Colonic mucosa (tissue), 4 donors: ENCODE measurements at regions not wholly inside any gene's neighbourhood (a gene's known extent, or its start where the extent isn't known, plus 50 kb on each side); places are given as distances from the start of the nearest gene placed in this dataset.
"Not testable (repeated sequence)": the region's sequence is repeated elsewhere in the genome, so short reads cannot be mapped to it uniquely, and the experiment has no call there.

Experiments
- DNase-seq: peaks from one replicate; pipeline ENCODE4 v3.0.0-alpha.2; 2020
- H3K27ac ChIP-seq: fragments of 200-600 bp; one replicate; pipeline ENCODE4 v1.8.0; 2021
- H3K27me3 ChIP-seq: fragments of 200-600 bp; one replicate; pipeline ENCODE4 v1.8.0; 2021
- H3K36me3 ChIP-seq: fragments of 200-600 bp; one replicate; pipeline ENCODE4 v1.8.0; 2021
- H3K4me1 ChIP-seq: fragments of 200-600 bp; one replicate; pipeline ENCODE4 v1.8.0; 2021; ENCODE audit warnings: mild to moderate bottlenecking
- H3K4me3 ChIP-seq: fragments of 200-600 bp; one replicate; pipeline ENCODE4 v1.8.0; 2021
- H3K9ac ChIP-seq, 2 donors: one replicate each; pipeline ENCODE4 v1.7.0; 2013; ENCODE audit warnings: control low read depth in 2 of 2, low read depth in 2 of 2, low read length in 2 of 2
- H3K9me3 ChIP-seq: fragments of 200-600 bp; one replicate; pipeline ENCODE4 v1.8.0; 2021
- CTCF ChIP-seq: fragments of 200-600 bp; IDR thresholded peaks from one replicate; pipeline ENCODE4 v1.8.0; 2022; ENCODE audit warnings: antibody characterized with exemption, mild to moderate bottlenecking
- intact Hi-C: fragments of 100-400 bp; cut with DNase I; formaldehyde crosslinking; loops from one replicate; pipeline ENCODE4 v1.14.1; 2022
- donor health status: healthy.
- donor health status: DM: no; HTN: no; CAD: no.
- donor health status: DM: no; HTN: no; CAD: no.

- no peak overlapping the region for H3K27ac ChIP-seq
- H3K36me3 ChIP-seq: no peaks in the 10 kb centered on the region
- no peak overlapping the region for H3K4me3 ChIP-seq
- no peaks in the 10 kb centered on the region for H3K9me3 ChIP-seq
- no peaks in the 10 kb centered on the region for H3K27me3 ChIP-seq
- no peak for DNase-seq
- no peaks in the 10 kb centered on the region for H3K4me1 ChIP-seq
- intact Hi-C loops: no loop called here
- H3K9ac ChIP-seq: no peak overlapping the region
- no peak for TF ChIP-seq CTCF
Measured at GRCh38 chr11:135015966-135016365, 603.9 kb upstream of the B3GAT1 start.

- DNase-seq, H3K36me3 ChIP-seq, H3K9ac ChIP-seq, H3K4me3 ChIP-seq, H3K4me1 ChIP-seq, H3K27ac ChIP-seq, H3K27me3 ChIP-seq, H3K9me3 ChIP-seq, intact Hi-C loops: not testable (repeated sequence)
Measured at GRCh38 chr11:135011313-135011712, 599.3 kb upstream of the B3GAT1 start.

DNA sequence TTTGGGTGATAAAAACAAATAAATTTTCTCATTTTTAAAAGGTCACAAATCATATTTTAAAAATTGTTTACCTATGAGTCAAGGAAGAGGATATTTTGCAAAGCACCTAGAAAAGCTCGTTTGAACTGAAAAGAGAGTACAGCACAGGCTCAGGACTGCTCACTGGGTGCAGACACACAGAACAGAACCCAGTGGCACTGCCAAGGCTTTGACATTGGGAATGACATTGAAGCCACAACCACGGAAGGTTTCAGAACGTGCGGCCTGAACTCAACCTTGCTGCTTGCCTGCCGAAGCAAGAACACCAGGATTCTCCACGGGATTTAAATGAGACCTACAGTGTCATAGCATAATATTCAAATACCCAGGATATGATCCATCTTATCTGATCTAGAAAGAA is 597.1 kb upstream of the B3GAT1 start:
- no peak overlapping the region for H3K4me3 ChIP-seq
- H3K9me3 ChIP-seq: no peaks in the 10 kb centered on the region
- no peak for TF ChIP-seq CTCF
- no peak overlapping the region for H3K9ac ChIP-seq
- intact Hi-C loops: no loop called here
- no peak overlapping the region for H3K27ac ChIP-seq
- no peaks in the 10 kb centered on the region for H3K36me3 ChIP-seq
- no peaks in the 10 kb centered on the region for H3K4me1 ChIP-seq
- DNase-seq: no peak
- no peaks in the 10 kb centered on the region for H3K27me3 ChIP-seq

GRCh38 chr11:135008412-135008811 is 596.4 kb upstream of the B3GAT1 start:
- no peaks in the 10 kb centered on the region for H3K27me3 ChIP-seq
- H3K36me3 ChIP-seq: no peaks in the 10 kb centered on the region
- H3K27ac ChIP-seq: no peak overlapping the region
- H3K9me3 ChIP-seq: no peaks in the 10 kb centered on the region
- no peak overlapping the region for H3K4me3 ChIP-seq
- TF ChIP-seq CTCF: no peak
- intact Hi-C loops: no loop called here
- no peak overlapping the region for H3K9ac ChIP-seq
- no peak for DNase-seq
- no peaks in the 10 kb centered on the region for H3K4me1 ChIP-seq

GRCh38 chr11:135008001-135008405 is 596.0 kb upstream of the B3GAT1 start:
- no peak for DNase-seq
- Histone ChIP-seq H3K4me1 (no peaks in the 10 kb centered on the region), H3K9ac (no peak overlapping the region), H3K4me3 (no peak overlapping the region), H3K9me3 (no peaks in the 10 kb centered on the region), H3K27me3 (no peaks in the 10 kb centered on the region), H3K36me3 (no peaks in the 10 kb centered on the region), H3K27ac (no peak overlapping the region)
- intact Hi-C loops: no loop called here
- no peak for TF ChIP-seq CTCF

- intact Hi-C loops: no loop called here
- H3K27me3 ChIP-seq: no peaks in the 10 kb centered on the region
- no peak for DNase-seq
- H3K9ac ChIP-seq: no peak overlapping the region
- H3K4me1 ChIP-seq: no peaks in the 10 kb centered on the region
- H3K27ac ChIP-seq: no peak overlapping the region
- no peaks in the 10 kb centered on the region for H3K9me3 ChIP-seq
- H3K36me3 ChIP-seq: no peaks in the 10 kb centered on the region
- no peak overlapping the region for H3K4me3 ChIP-seq
- no peak for TF ChIP-seq CTCF
Measured at GRCh38 chr11:135006800-135007199, 594.8 kb upstream of the B3GAT1 start.
